Caco-2 (cell line): ENCODE measurements at regions not wholly inside any gene's neighbourhood (a gene's known extent, or its start where the extent isn't known, plus 50 kb on each side); places are given as distances from the start of the nearest gene placed in this dataset.

Experiments
- BruUV-seq: library from RNA; stranded (reverse); fragments of 400-500 nt; replicated peaks from 2 replicates; lab custom pipeline; 2021; lab: Mats Ljungman, UMichigan
- CTCF ChIA-PET: fragments of 300-600 bp; sonication (Branson Sonifier 250); formaldehyde crosslinking; loops from one replicate; lab custom pipeline; 2022; ENCODE audit warnings: antibody characterized with exemption; lab: Charles Lee
- POLR2A ChIA-PET: fragments of 300-600 bp; sonication (Branson Sonifier 250); formaldehyde crosslinking; loops from one replicate; lab custom pipeline; 2022; ENCODE audit warnings: antibody characterized with exemption; lab: Charles Lee
- DNase-seq, 2 experiments: peaks; one replicate each; pipeline versions ENCODE4 v3.0.0 to v3.0.0-alpha.2; 2020 to 2022
- H3K27me3 ChIP-seq: replicated peaks from 2 replicates; pipeline ENCODE4 v1.6.0; 2011; ENCODE audit warnings: low read length; ENCODE audit not compliant: control insufficient read depth, insufficient read depth
- H3K36me3 ChIP-seq: 2 replicates; pipeline ENCODE4 v1.5.1; 2011; ENCODE audit warnings: low read length; ENCODE audit not compliant: control insufficient read depth, insufficient read depth
- H3K4me1 ChIP-seq: fragments of 250-450 bp; sonication (Bioruptor Pico); 2 replicates; pipeline ENCODE4 v1.5.1; 2020; ENCODE audit warnings: mild to moderate bottlenecking
- H3K4me3 ChIP-seq: 2 replicates; pipeline ENCODE4 v1.5.1; 2011; ENCODE audit warnings: low read depth, mild to moderate bottlenecking, control low read depth, low read length
- H3K9me3 ChIP-seq: fragments of 250-450 bp; sonication (Bioruptor Pico); 2 replicates; pipeline ENCODE4 v1.5.1; 2020; ENCODE audit warnings: mild to moderate bottlenecking, moderate library complexity
- H3K27ac Mint-ChIP-seq: one replicate; pipeline ENCODE4 v1.8.0; 2022; ENCODE audit warnings: mixed read lengths; ENCODE audit not compliant: unreplicated experiment
- H3K27me3 Mint-ChIP-seq: one replicate; pipeline ENCODE4 v1.8.0; 2022; ENCODE audit warnings: mixed read lengths; ENCODE audit not compliant: insufficient read depth, unreplicated experiment
- H3K36me3 Mint-ChIP-seq: one replicate; pipeline ENCODE4 v1.8.0; 2022; ENCODE audit warnings: mild to moderate bottlenecking, mixed read lengths; ENCODE audit not compliant: insufficient read depth, unreplicated experiment
- H3K4me1 Mint-ChIP-seq: one replicate; pipeline ENCODE4 v1.8.0; 2022; ENCODE audit warnings: low read depth, mixed read lengths; ENCODE audit not compliant: unreplicated experiment
- H3K4me3 Mint-ChIP-seq: one replicate; pipeline ENCODE4 v1.8.0; 2022; ENCODE audit warnings: mild to moderate bottlenecking, moderate library complexity, mixed read lengths; ENCODE audit not compliant: unreplicated experiment
- H3K9me3 Mint-ChIP-seq: one replicate; pipeline ENCODE4 v1.8.0; 2022; ENCODE audit warnings: mixed read lengths; ENCODE audit not compliant: unreplicated experiment
- intact Hi-C: fragments of 100-400 bp; cut with micrococcal nuclease; formaldehyde crosslinking; loops from one replicate; pipeline ENCODE4 v1.10.0; 2022; ENCODE audit not compliant: unreplicated experiment
- TF ChIP-seq, protein P1 (sequence below), 2 experiments: fragments of 200-600 bp in 1 of 2; IDR thresholded peaks; 1 replicate in 1 of 2; 2 replicates in 1 of 2; pipeline versions ENCODE4 v1.5.1 to v1.8.0; 2011 to 2022; ENCODE audit warnings: antibody characterized with exemption in 1 of 2, control low read depth in 1 of 2, inconsistent platforms in 1 of 2, low read depth in 1 of 2, low read length in 1 of 2, mild to moderate bottlenecking in 1 of 2, moderate library complexity in 1 of 2; ENCODE audit not compliant: insufficient read depth in 1 of 2, severe bottlenecking in 1 of 2, unreplicated experiment in 1 of 2

DNA sequence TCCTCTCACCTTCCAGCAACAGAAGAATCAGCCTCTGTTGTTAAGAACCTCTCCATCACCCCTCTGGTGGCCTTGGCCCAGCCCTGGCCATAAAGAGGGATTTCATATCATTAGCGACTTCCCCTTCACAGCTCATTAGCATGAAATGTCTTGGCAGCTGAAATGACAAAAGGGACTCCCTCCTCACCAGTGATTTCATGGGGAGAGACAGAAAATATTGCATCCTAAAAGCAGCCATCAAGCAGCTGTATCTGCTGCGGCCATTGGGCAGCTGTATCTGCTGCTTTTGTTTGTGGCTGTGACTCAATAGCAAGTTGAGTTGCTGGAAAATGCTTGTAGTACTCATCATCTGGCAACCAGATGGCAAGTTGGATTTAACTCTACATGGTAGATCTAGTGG is 105.9 kb upstream of the RMDN2 start:
- TF ChIP-seq, protein P1, sequence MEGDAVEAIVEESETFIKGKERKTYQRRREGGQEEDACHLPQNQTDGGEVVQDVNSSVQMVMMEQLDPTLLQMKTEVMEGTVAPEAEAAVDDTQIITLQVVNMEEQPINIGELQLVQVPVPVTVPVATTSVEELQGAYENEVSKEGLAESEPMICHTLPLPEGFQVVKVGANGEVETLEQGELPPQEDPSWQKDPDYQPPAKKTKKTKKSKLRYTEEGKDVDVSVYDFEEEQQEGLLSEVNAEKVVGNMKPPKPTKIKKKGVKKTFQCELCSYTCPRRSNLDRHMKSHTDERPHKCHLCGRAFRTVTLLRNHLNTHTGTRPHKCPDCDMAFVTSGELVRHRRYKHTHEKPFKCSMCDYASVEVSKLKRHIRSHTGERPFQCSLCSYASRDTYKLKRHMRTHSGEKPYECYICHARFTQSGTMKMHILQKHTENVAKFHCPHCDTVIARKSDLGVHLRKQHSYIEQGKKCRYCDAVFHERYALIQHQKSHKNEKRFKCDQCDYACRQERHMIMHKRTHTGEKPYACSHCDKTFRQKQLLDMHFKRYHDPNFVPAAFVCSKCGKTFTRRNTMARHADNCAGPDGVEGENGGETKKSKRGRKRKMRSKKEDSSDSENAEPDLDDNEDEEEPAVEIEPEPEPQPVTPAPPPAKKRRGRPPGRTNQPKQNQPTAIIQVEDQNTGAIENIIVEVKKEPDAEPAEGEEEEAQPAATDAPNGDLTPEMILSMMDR (IDR thresholded peaks at IDR 0.05; ENCODE audit: insufficient read depth in 1 of 2, low read depth in 1 of 2, low read length in 1 of 2, severe bottlenecking in 1 of 2, unreplicated experiment in 1 of 2): no peak
- no peak overlapping the region for H3K4me3 ChIP-seq
- no peaks in the 10 kb centered on the region for H3K9me3 ChIP-seq
- H3K27ac Mint-ChIP-seq: no peak overlapping the region
- H3K4me1 Mint-ChIP-seq: no peaks in the 10 kb centered on the region
- no peak for DNase-seq
- no TSS peak for BruUV-seq
- no peaks in the 10 kb centered on the region for H3K36me3 ChIP-seq
- ChIA-PET CTCF (no interaction called here), POLR2A (no interaction called here)
- no peaks in the 10 kb centered on the region for H3K27me3 Mint-ChIP-seq
- intact Hi-C loops: no loop called here
- no peaks in the 10 kb centered on the region for H3K36me3 Mint-ChIP-seq
- no peaks in the 10 kb centered on the region for H3K9me3 Mint-ChIP-seq
- no peak overlapping the region for H3K4me3 Mint-ChIP-seq
- H3K27me3 ChIP-seq: no peaks in the 10 kb centered on the region
- H3K4me1 ChIP-seq: no peaks in the 10 kb centered on the region

DNA sequence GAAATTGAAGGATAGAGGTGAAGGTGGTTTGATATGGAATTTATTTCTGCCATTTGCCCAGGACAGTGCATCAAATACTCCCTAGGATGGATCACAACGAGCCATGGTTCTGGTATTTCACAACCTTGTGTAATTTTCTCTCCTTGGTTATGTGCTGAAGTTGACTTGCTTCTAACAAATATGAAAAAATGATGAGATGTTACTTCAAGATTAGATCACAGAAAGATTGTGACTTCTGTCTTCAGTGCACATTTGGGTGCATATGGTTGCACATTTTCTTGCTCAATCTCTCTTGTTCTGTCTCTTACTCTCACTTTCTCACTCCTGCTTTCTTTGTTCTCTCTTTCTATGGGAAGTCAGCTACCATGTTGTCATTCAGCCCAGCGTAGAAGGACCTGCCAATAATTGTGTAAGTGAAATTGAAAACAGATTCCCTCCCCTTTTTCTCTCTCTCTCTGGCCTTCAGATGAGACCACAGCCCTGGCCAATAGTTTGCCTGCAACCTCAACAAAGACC is 104.6 kb upstream of the RMDN2 start:
- H3K36me3 Mint-ChIP-seq: no peaks in the 10 kb centered on the region
- no peak overlapping the region for H3K4me3 ChIP-seq
- H3K27me3 ChIP-seq: no peaks in the 10 kb centered on the region
- H3K36me3 ChIP-seq: no peaks in the 10 kb centered on the region
- TF ChIP-seq, protein P1 (IDR thresholded peaks at IDR 0.05; ENCODE audit: insufficient read depth in 1 of 2, low read depth in 1 of 2, low read length in 1 of 2, severe bottlenecking in 1 of 2, unreplicated experiment in 1 of 2): no peak
- H3K4me3 Mint-ChIP-seq: no peak overlapping the region
- intact Hi-C loops: no loop called here
- H3K4me1 ChIP-seq: 0 out of 2 replicates have a peak, but pooled peaks cover 2% of the 10 kb centered on the region
- BruUV-seq: no TSS peak
- no peaks in the 10 kb centered on the region for H3K27me3 Mint-ChIP-seq
- CTCF ChIA-PET: no interaction called here
- no peaks in the 10 kb centered on the region for H3K9me3 Mint-ChIP-seq
- H3K4me1 Mint-ChIP-seq: no peaks in the 10 kb centered on the region
- POLR2A ChIA-PET: no interaction called here
- H3K27ac Mint-ChIP-seq: no peak overlapping the region
- no peaks in the 10 kb centered on the region for H3K9me3 ChIP-seq
- no peak for DNase-seq

DNA sequence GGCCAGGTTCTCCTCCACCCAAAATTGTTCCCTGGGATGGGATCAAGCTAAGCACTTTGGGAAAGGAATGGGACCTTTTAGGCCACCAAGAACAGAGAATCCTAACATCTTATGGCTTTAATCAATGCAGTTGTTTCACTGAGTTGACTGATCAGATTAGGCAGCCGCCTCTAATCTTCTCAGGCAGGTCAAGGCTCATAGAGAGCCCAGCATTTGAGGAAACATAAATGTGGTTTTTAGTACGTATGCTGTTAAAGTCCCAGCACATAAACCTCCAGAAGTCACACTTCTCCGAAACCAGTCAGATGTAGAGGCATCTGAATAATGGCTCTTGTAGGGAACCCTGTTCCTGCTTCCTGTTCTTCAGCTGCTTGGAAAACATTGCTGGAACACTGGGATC is 99.5 kb upstream of the RMDN2 start:
- peak overlapping the region; percentile 86 for H3K27ac Mint-ChIP-seq
- no TSS peak for BruUV-seq
- Histone ChIP-seq H3K4me1 (peaks cover 50% of the 10 kb centered on the region), H3K9me3 (no peaks in the 10 kb centered on the region), H3K4me3 (no peak overlapping the region), H3K27me3 (no peaks in the 10 kb centered on the region), H3K36me3 (no peaks in the 10 kb centered on the region)
- CTCF ChIA-PET: no interaction called here
- no peak overlapping the region for H3K4me3 Mint-ChIP-seq
- TF ChIP-seq, protein P1 (IDR thresholded peaks at IDR 0.05; ENCODE audit: insufficient read depth in 1 of 2, low read depth in 1 of 2, low read length in 1 of 2, severe bottlenecking in 1 of 2, unreplicated experiment in 1 of 2): no peak
- POLR2A ChIA-PET: no interaction called here
- H3K9me3 Mint-ChIP-seq: no peaks in the 10 kb centered on the region
- H3K4me1 Mint-ChIP-seq: peaks cover 24% of the 10 kb centered on the region
- H3K36me3 Mint-ChIP-seq: no peaks in the 10 kb centered on the region
- intact Hi-C loops: no loop called here
- no peak for DNase-seq
- no peaks in the 10 kb centered on the region for H3K27me3 Mint-ChIP-seq
